ENCODE measurements at regions not wholly inside any gene's neighbourhood (a gene's known extent, or its start where the extent isn't known, plus 50 kb on each side); places are given as distances from the start of the nearest gene placed in this dataset.
"Not testable (repeated sequence)": the region's sequence is repeated elsewhere in the genome, so short reads cannot be mapped to it uniquely, and the experiment has no call there.

DNA sequence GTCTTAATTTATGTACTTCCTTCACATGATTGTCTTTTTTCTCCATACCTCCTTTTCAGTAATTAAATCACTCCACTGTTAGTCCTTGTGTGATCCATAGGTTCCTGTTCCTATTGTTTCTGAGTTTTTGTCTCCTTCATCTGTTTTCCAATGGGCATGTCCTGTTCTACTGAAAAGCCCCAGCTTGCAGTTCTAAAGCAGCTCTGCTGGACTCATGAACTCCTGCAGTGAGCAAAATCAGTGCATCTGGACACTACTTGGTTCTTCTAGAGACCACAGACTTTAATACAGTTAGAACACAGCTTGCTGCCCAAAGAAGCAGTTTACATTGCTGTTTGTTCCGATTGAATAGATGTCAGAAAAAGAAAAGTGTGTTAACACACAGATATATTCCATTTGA is 593.3 kb upstream of the HS3ST5 start:
- DNase-seq (ENCODE audit: low spot score) = no peak

GRCh38 chr6:114934079-114934478 is 591.3 kb upstream of the HS3ST5 start:
- no peak for DNase-seq (ENCODE audit: low spot score)

DNA sequence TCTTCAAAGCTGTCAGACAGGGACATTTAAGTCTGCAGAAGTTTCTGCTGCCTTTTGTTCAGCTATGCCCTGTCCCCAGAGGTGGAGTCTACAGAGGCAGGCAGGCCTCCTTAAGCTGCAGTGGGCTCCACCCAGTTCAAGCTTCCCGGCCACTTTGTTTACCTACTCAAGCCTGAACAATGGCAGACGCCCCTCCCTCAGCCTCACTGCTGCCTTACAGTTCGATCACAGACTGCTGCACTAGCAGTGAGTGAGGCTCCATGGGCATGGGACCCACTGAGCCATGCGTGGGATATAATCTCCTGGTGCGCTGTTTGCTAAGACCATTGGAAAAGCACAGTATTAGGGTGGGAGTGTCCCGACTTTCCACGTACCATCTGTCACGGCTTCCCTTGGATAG is 585.9 kb upstream of the HS3ST5 start:
- not testable (repeated sequence) for DNase-seq (ENCODE audit: low spot score)

- DNase-seq (ENCODE audit: low spot score) = no peak
These were observed 563.3 kb upstream of the HS3ST5 start for GRCh38 chr6:114906096-114906495.

DNA sequence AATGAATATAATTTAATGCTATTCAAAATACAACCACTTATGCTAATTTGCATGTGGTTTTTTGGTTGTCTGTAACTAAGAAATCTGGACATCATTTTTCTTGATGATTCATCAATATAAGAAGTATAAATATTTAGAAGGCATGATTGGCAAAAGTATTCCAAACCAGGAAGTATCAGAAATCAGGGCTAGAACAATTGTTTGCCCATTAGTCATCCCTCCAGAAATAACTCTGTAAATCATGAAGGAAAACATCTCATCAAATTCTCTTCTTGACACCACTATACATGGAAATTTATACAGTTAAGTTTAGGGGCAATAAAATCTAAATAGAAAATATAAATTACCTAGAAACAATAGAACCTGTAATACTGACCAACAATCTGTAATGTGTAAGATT is 554.7 kb upstream of the HS3ST5 start:
- DNase-seq (ENCODE audit: low spot score) = no peak

- DNase-seq (ENCODE audit: low spot score) = no peak
These were observed 549.4 kb upstream of the HS3ST5 start for GRCh38 chr6:114892211-114892610.

DNA sequence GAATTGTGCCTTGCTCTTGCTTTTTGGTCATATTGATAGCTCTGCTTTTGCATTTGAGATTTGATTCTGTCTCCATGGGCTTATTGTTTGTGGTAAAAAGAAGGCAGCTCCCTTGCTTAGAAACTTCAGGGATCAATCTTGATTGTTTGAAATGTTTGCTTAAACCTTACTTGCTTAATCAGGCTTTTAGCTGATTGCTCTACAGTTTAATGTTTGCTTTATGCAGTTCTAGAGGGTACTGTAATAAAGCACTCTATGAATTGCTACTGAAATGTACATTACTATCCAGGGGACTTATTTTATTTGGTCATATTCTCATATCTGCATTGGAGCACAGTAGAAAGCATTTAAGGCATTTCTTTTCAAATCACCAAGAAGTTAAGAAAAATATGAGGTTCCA is 545.4 kb upstream of the HS3ST5 start:
- no peak for DNase-seq (ENCODE audit: low spot score)

GRCh38 chr6:114886670-114887436 is 544.0 kb upstream of the HS3ST5 start:
- no peak for DNase-seq (ENCODE audit: low spot score)

DNA sequence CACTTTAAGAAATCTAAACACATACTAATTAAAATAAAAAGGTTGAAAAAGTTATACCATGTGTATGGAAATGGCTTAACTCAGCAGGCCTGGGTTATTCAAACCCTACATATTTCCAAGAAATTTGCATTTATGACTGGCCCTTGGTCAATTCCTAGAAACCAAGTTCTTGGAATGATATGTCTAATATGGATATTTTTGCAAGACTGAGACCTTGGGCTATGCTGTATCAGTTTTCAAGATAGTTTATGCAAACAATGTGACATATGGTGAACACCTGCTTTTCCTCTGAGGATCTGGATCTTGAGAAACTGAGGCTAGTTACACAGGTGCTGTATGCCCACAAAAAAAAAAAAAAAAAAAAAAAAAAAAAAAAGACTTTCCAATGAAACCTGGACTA is 536.9 kb upstream of the HS3ST5 start:
- no peak for DNase-seq (ENCODE audit: low spot score)

GRCh38 chr6:114878091-114878490 is 535.3 kb upstream of the HS3ST5 start:
- no peak for DNase-seq (ENCODE audit: low spot score)

DNA sequence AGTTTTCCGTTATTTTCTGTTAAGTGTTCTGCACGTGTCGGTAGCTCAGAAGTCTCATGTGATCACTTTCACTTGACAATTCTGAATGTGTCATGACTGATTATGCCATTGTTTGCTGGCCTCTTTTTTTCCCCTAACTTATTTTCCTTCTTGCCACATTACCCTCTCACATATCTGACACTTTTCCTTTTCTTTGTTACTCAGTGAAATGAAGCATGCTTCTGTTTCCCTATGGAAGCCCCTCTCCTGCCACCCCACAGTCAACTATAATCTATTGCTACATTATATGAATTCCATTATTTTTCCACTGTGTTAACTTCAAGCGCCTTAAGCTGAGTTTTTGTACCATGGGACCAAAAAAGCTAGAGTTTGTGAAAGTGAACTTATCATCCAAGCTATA is 531.6 kb upstream of the HS3ST5 start:
- no peak for DNase-seq (ENCODE audit: low spot score)

DNA sequence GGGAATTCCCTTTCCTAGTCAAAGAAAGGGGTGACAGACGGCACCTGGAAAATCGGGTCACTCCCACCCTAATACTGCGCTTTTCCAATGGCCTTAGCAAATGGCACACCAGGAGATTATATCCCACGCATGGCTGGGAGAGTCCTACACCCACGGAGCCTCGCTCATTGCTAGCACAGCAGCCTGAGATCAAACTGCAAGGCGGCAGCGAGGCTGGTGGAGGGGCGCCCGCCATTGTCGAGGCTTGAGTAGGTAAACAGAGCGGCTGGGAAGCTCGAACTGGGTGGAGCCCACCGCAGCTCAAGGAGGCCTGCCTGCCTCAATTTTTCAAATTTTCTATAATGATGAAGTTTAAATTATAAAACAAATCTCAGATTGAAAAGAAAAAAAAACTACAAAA is 522.7 kb upstream of the HS3ST5 start:
- not testable (repeated sequence) for DNase-seq (ENCODE audit: low spot score)

GRCh38 chr6:114863610-114864009 is 520.8 kb upstream of the HS3ST5 start:
- no peak for DNase-seq (ENCODE audit: low spot score)

GRCh38 chr6:114862819-114863218 is 520.0 kb upstream of the HS3ST5 start:
- DNase-seq (ENCODE audit: low spot score) = no peak

GRCh38 chr6:114862064-114862463 is 519.2 kb upstream of the HS3ST5 start:
- no peak for DNase-seq (ENCODE audit: low spot score)

DNA sequence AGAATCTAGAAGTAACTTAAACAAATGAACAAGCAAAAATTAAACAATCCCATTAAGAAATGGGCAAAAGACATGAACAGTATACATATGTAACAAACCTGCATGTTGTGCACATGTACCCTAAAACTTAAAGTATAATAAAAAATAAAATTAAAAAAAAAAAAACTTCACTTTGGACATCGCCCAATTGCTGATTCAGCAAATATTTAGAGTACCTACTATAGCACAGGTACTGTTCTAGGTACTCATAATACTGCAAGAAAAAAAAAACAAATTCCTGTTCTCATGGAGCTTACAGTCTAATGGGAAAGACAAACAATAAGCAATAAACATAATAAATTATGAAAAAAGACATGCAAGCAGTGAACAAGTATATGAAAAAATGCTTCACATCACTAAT is 501.5 kb upstream of the HS3ST5 start:
- DNase-seq (ENCODE audit: low spot score) = no peak

GRCh38 chr6:114839019-114839418 is 496.2 kb upstream of the HS3ST5 start:
- no peak for DNase-seq (ENCODE audit: low spot score)

GRCh38 chr6:114833211-114833610 is 490.4 kb upstream of the HS3ST5 start:
- DNase-seq (ENCODE audit: low spot score) = no peak

DNA sequence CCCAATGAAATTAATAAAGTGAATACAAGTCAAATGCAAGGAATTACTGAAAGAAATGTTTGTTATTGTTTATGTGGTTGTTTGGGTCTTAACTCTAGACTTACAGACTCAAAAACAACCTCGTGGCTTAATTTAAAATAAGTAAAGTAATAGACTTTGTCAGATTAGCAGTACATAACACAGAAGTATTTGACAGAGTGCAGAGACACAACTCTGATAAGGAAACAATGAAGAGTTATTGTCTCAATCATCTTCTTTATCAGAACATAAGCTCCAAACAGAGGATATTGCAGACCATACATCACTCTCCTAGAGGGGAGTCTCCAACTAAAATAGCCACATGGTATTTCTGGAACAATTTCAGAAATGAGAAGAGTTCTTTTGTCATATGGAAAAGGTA is 487.7 kb upstream of the HS3ST5 start:
- DNase-seq (ENCODE audit: low spot score) = no peak

DNA sequence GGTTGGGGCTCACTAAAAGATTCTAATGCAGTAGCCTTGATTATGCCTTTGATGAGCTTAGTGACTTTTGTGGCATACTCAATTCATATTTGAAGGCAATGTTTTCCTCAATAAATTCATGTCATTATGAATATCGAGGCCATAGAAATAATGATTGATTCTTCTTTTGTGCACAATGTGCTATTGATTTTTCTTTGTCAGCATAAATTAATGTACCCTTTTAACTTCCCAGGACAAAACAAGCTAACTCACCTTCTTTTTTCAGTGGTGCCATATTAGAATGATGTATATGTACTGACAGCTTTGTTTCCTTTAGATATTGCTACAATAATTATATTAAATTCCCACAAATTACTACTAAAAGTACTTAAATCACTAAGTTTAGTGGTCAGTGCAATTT is 484.3 kb upstream of the HS3ST5 start:
- DNase-seq (ENCODE audit: low spot score) = no peak

GRCh38 chr6:114824409-114824808 is 481.6 kb upstream of the HS3ST5 start:
- no peak for DNase-seq (ENCODE audit: low spot score)

GRCh38 chr6:114816678-114817077 is 473.9 kb upstream of the HS3ST5 start:
- no peak for DNase-seq (ENCODE audit: low spot score)

- no peak for DNase-seq (ENCODE audit: low spot score)
These were observed 467.6 kb upstream of the HS3ST5 start for GRCh38 chr6:114810468-114810867.

- not testable (repeated sequence) for DNase-seq (ENCODE audit: low spot score)
These were observed 462.6 kb upstream of the HS3ST5 start for GRCh38 chr6:114805426-114805825.

Data from LoVo (cell line).